Endothelial cell of umbilical vein (primary cell): ENCODE measurements at regions not wholly inside any gene's neighbourhood (a gene's known extent, or its start where the extent isn't known, plus 50 kb on each side); places are given as distances from the start of the nearest gene placed in this dataset.

ENCODE experiments used
- BruUV-seq: library from RNA; stranded (reverse); fragments of 400-500 nt; replicated peaks from 2 replicates; lab custom pipeline; 2021; lab: Mats Ljungman, UMichigan
- CTCF ChIA-PET: fragments of 300-600, 350-600 bp; sonication (Branson Sonifier 250); formaldehyde crosslinking; loops from one replicate; lab custom pipeline; 2021; ENCODE audit warnings: antibody characterized with exemption, inconsistent platforms; lab: Charles Lee
- POLR2A ChIA-PET: fragments of 300-600, 350-600 bp; sonication (Branson Sonifier 250); formaldehyde crosslinking; loops from one replicate; lab custom pipeline; 2021; ENCODE audit warnings: antibody characterized with exemption, inconsistent platforms; lab: Charles Lee
- DNase-seq: peaks from one replicate; pipeline ENCODE4 v3.0.0-alpha.2; 2011; ENCODE audit warnings: low read depth, low spot score
- FAIRE-seq: peaks from 2 replicates; lab custom pipeline; 2011; peaks lifted over from hg19 to GRCh38; lab: Jason Lieb, UNC
- H2AFZ ChIP-seq: 2 replicates; pipeline ENCODE4 v1.6.0; 2012; ENCODE audit warnings: low read depth, low read length, control low read depth, inconsistent platforms
- H3K27ac ChIP-seq: 2 replicates; pipeline ENCODE4 v1.5.1; 2011; ENCODE audit warnings: low read depth, mild to moderate bottlenecking, control low read depth, low read length, moderate library complexity; ENCODE audit not compliant: insufficient read depth
- H3K27me3 ChIP-seq, 2 experiments: 2 replicates each; pipeline versions ENCODE4 v1.6.0 to v1.6.1; 2011; ENCODE audit warnings: low read length in 2 of 2, mixed read lengths in 1 of 2; ENCODE audit not compliant: control insufficient read depth in 2 of 2, insufficient read depth in 2 of 2
- H3K36me3 ChIP-seq, 2 experiments: 2 replicates in 1 of 2; 3 replicates in 1 of 2; pipeline ENCODE4 v1.5.1; 2011; ENCODE audit warnings: low read length in 2 of 2, mild to moderate bottlenecking in 1 of 2, moderate library complexity in 1 of 2; ENCODE audit not compliant: control insufficient read depth in 2 of 2, insufficient read depth in 2 of 2; ENCODE audit errors: extremely low read depth in 1 of 2
- H3K4me1 ChIP-seq: 3 replicates; pipeline ENCODE4 v1.5.1; 2011; ENCODE audit warnings: mild to moderate bottlenecking, low read length; ENCODE audit not compliant: control insufficient read depth, insufficient read depth; ENCODE audit errors: extremely low read depth
- H3K4me2 ChIP-seq: 2 replicates; pipeline ENCODE4 v1.6.1; 2011; ENCODE audit warnings: low read length, control low read depth, mixed read lengths; ENCODE audit not compliant: insufficient read depth
- H3K4me3 ChIP-seq, 3 experiments: fragments of 200-600 bp in 1 of 3; sonication (generic), shearing (Covaris generic) in 1 of 3; replicated peaks in 1 of 3; 2 replicates each; pipeline ENCODE4 v1.5.1; 2011 to 2016; ENCODE audit warnings: control low read depth in 3 of 3, low read length in 3 of 3, mild to moderate bottlenecking in 2 of 3, inconsistent platforms in 1 of 3, low read depth in 1 of 3, moderate library complexity in 1 of 3; ENCODE audit not compliant: insufficient read depth in 1 of 3
- H3K79me2 ChIP-seq: 2 replicates; pipeline ENCODE4 v1.6.0; 2012; ENCODE audit warnings: low read length, inconsistent platforms; ENCODE audit not compliant: control insufficient read depth, insufficient read depth
- H3K9ac ChIP-seq: replicated peaks from 2 replicates; pipeline ENCODE3; 2011; ENCODE audit warnings: low read length, control low read depth; ENCODE audit not compliant: insufficient read depth; ENCODE audit errors: extremely low read depth
- H3K9me1 ChIP-seq: replicated peaks from 3 replicates; pipeline ENCODE4 v1.6.0; 2011; ENCODE audit warnings: mild to moderate bottlenecking, low read length; ENCODE audit not compliant: control insufficient read depth, insufficient read depth; ENCODE audit errors: extremely low read depth
- H3K9me3 ChIP-seq: replicated peaks from 2 replicates; pipeline ENCODE4 v1.5.1; 2012; ENCODE audit warnings: low read length, inconsistent platforms; ENCODE audit not compliant: control insufficient read depth, insufficient read depth
- H4K20me1 ChIP-seq: replicated peaks from 2 replicates; pipeline ENCODE3; 2011; ENCODE audit warnings: mild to moderate bottlenecking, low read length; ENCODE audit not compliant: control insufficient read depth, insufficient read depth; ENCODE audit errors: extremely low read depth
- EZH2 ChIP-seq: IDR thresholded peaks from 2 replicates; pipeline ENCODE4 v1.6.1; 2012; ENCODE audit warnings: borderline replicate concordance, low read depth, mild to moderate bottlenecking, moderate library complexity, low read length, inconsistent platforms; ENCODE audit not compliant: severe bottlenecking
- FOS ChIP-seq: IDR thresholded peaks from 2 replicates; pipeline ENCODE4 v1.6.1; 2011; ENCODE audit warnings: mild to moderate bottlenecking, low read length, moderate library complexity, borderline replicate concordance; ENCODE audit not compliant: insufficient read depth
- GATA2 ChIP-seq: IDR thresholded peaks from 2 replicates; pipeline ENCODE4 v1.7.0; 2011; ENCODE audit warnings: low read depth, mild to moderate bottlenecking, moderate library complexity, mixed read lengths, low read length; ENCODE audit not compliant: insufficient read length, insufficient read depth
- JUN ChIP-seq: IDR thresholded peaks from 2 replicates; pipeline ENCODE4 v1.6.1; 2011; ENCODE audit warnings: borderline replicate concordance, low read depth; ENCODE audit not compliant: insufficient read length, insufficient read depth
- MYC ChIP-seq: IDR thresholded peaks from one replicate; pipeline ENCODE4 v1.6.1; 2011; ENCODE audit warnings: mild to moderate bottlenecking, low read depth, low read length
- POLR2A ChIP-seq: IDR thresholded peaks from 2 replicates; pipeline ENCODE4 v1.6.1; 2012; ENCODE audit warnings: low read depth, mild to moderate bottlenecking, control low read depth, low read length
- POLR2AphosphoS5 ChIP-seq: IDR thresholded peaks from 2 replicates; pipeline ENCODE4 v1.6.1; 2012; ENCODE audit warnings: low read depth, mild to moderate bottlenecking, control low read depth, low read length, moderate library complexity; ENCODE audit not compliant: insufficient read depth
- dilution Hi-C: fragments of 300-500 bp; cut with MboI; formaldehyde crosslinking; loops from one replicate; pipeline ENCODE4 v1.15.0; 2019; ENCODE audit warnings: low sequenced_read_pairs; ENCODE audit not compliant: extremely low pct_ligation_motif_present
- intact Hi-C: fragments of 100-400 bp; cut with micrococcal nuclease; formaldehyde crosslinking; loops from one replicate; pipeline ENCODE4 v1.10.0; 2022
- TF ChIP-seq, protein P1 (sequence below): IDR thresholded peaks from 2 replicates; pipeline ENCODE4 v1.6.1; 2011; ENCODE audit not compliant: insufficient read depth, insufficient read length
- TF ChIP-seq, protein P2 (sequence below), 2 donors: IDR thresholded peaks; 1 replicate in 1 of 2; 2 replicates in 1 of 2; pipeline ENCODE4 v1.5.1; 2011; ENCODE audit warnings: low read length in 2 of 2, mild to moderate bottlenecking in 2 of 2, moderate library complexity in 2 of 2, control low read depth in 1 of 2, inconsistent platforms in 1 of 2, low read depth in 1 of 2; ENCODE audit not compliant: insufficient read depth in 1 of 2; ENCODE audit errors: extremely low read depth in 1 of 2

DNA sequence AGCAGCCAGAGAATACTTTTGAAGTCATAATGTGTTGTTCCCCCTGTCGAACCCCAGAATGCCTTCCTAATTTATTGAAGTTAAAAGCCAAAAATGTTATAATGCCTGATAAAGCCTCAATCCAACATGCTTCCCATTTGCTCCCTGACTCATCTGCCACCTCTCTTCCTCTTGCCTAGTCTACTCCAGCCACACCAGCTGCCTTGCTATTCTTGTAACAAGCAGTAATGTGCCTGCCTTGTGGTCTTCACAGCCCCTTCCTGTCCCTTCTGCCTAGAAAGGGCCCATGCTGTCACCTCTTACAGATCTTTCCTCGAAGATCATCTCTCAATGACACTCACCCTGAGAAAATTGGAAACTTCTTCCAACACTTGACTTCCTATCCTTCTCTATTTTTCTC is 231.6 kb upstream of the CDH2 start:
- dilution Hi-C loops, result no loop called here
- CTCF ChIA-PET, result no interaction called here
- intact Hi-C loops, result no loop called here

More for the DNA sequence above, 231.6 kb upstream of the CDH2 start:
- FAIRE-seq (no peak), DNase-seq (no peak)
- Histone ChIP-seq H3K9me3 (no peaks in the 10 kb centered on the region), H3K4me3 (no peak overlapping the region), H3K9ac (no peak overlapping the region), H2AFZ (no peak overlapping the region), H3K27me3 (no peaks in the 10 kb centered on the region), H3K79me2 (no peaks in the 10 kb centered on the region), H3K9me1 (no peaks in the 10 kb centered on the region), H3K27ac (no peak overlapping the region), H3K4me1 (no peaks in the 10 kb centered on the region), H3K4me2 (no peak overlapping the region), H3K36me3 (no peaks in the 10 kb centered on the region), H4K20me1 (no peaks in the 10 kb centered on the region)
- POLR2A ChIA-PET, result no interaction called here
- TF ChIP-seq, protein P1, sequence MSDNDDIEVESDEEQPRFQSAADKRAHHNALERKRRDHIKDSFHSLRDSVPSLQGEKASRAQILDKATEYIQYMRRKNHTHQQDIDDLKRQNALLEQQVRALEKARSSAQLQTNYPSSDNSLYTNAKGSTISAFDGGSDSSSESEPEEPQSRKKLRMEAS, result no peak
- no peak for TF ChIP-seq GATA2
- no peak for TF ChIP-seq EZH2
- TF ChIP-seq POLR2A, result no peak
- no peak for TF ChIP-seq MYC
- no peak for TF ChIP-seq FOS
- no peak for TF ChIP-seq JUN
- TF ChIP-seq POLR2AphosphoS5, result no peak
- TF ChIP-seq, protein P2, sequence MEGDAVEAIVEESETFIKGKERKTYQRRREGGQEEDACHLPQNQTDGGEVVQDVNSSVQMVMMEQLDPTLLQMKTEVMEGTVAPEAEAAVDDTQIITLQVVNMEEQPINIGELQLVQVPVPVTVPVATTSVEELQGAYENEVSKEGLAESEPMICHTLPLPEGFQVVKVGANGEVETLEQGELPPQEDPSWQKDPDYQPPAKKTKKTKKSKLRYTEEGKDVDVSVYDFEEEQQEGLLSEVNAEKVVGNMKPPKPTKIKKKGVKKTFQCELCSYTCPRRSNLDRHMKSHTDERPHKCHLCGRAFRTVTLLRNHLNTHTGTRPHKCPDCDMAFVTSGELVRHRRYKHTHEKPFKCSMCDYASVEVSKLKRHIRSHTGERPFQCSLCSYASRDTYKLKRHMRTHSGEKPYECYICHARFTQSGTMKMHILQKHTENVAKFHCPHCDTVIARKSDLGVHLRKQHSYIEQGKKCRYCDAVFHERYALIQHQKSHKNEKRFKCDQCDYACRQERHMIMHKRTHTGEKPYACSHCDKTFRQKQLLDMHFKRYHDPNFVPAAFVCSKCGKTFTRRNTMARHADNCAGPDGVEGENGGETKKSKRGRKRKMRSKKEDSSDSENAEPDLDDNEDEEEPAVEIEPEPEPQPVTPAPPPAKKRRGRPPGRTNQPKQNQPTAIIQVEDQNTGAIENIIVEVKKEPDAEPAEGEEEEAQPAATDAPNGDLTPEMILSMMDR (IDR thresholded peaks at IDR 0.05; ENCODE audit: extremely low read depth in 1 of 2, insufficient read depth in 1 of 2, low read depth in 1 of 2, low read length in 2 of 2), result no peak
- BruUV-seq, result no TSS peak
